ENCODE measurements at regions not wholly inside any gene's neighbourhood (a gene's known extent, or its start where the extent isn't known, plus 50 kb on each side); places are given as distances from the start of the nearest gene placed in this dataset.

DNA sequence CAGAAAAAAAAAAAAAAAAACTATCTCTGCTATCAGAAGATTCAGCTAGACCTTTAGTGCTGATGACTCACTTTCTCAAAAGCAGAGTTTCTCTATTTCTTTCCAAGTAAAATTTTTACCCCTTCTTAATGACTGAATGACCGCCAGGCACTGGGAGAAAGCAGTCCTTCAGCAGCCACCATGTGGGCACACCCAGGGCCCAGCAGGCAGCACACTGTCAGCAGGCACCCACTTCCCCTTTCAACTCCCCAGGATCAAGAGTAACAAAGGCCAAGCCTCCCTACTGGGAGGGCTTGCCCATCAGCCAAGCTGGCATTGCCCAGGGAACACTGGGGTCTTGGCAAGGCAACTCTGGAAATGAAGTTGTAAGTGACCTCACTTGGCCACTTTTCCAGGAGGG lies 201.9 kb upstream of the MAMLD1 start:
- H3K4me3 ChIP-seq: no peak overlapping the region
- no peaks in the 10 kb centered on the region for H3K36me3 ChIP-seq
- H3K27ac ChIP-seq: no peak overlapping the region
- no peak for DNase-seq (ENCODE audit: low spot score in 2 of 2)
- H3K4me1 ChIP-seq: no peaks in the 10 kb centered on the region
- TF ChIP-seq POLR2AphosphoS5 (IDR thresholded peaks at IDR 0.05) (no peak), CTCF (IDR thresholded peaks at IDR 0.05) (no peak)
- intact Hi-C loops (cut with DNase I; ENCODE audit: low total_unique reads): no loop called here
- no peaks in the 10 kb centered on the region for H3K9me3 ChIP-seq
- H3K27me3 ChIP-seq: peaks cover 0 to 29% of the 10 kb centered on the region in 2 donors

- TF ChIP-seq POLR2AphosphoS5 (IDR thresholded peaks at IDR 0.05): no peak
- TF ChIP-seq POLR2A (IDR thresholded peaks at IDR 0.05): no peak
- TF ChIP-seq CTCF (IDR thresholded peaks at IDR 0.05): no peak
- Histone ChIP-seq H3K27ac (no peak overlapping the region), H3K4me3 (no peak overlapping the region), H3K27me3 (peaks cover 0 to 29% of the 10 kb centered on the region in 2 donors), H3K9me3 (no peaks in the 10 kb centered on the region), H3K36me3 (no peaks in the 10 kb centered on the region), H3K4me1 (no peaks in the 10 kb centered on the region)
- DNase-seq (ENCODE audit: low spot score in 2 of 2): no peak
- intact Hi-C loops (cut with DNase I; ENCODE audit: low total_unique reads): no loop called here
Measured at GRCh38 chrX:150162141-150162540, 201.0 kb upstream of the MAMLD1 start.

GRCh38 chrX:150163221-150163930 lies 199.7 kb upstream of the MAMLD1 start:
- Histone ChIP-seq H3K9me3 (no peaks in the 10 kb centered on the region), H3K4me1 (no peaks in the 10 kb centered on the region), H3K4me3 (no peak overlapping the region), H3K27me3 (peaks cover 0 to 29% of the 10 kb centered on the region in 2 donors), H3K36me3 (no peaks in the 10 kb centered on the region), H3K27ac (no peak overlapping the region)
- DNase-seq (ENCODE audit: low spot score in 2 of 2): no peak
- intact Hi-C loops (cut with DNase I; ENCODE audit: low total_unique reads): no loop called here
- TF ChIP-seq POLR2AphosphoS5 (IDR thresholded peaks at IDR 0.05) (no peak), CTCF (IDR thresholded peaks at IDR 0.05) (no peak), POLR2A (IDR thresholded peaks at IDR 0.05) (no peak)

- Histone ChIP-seq H3K27me3 (peaks cover 0 to 29% of the 10 kb centered on the region in 2 donors), H3K27ac (no peak overlapping the region), H3K36me3 (no peaks in the 10 kb centered on the region), H3K9me3 (no peaks in the 10 kb centered on the region), H3K4me1 (no peaks in the 10 kb centered on the region), H3K4me3 (no peak overlapping the region)
- DNase-seq (ENCODE audit: low spot score in 2 of 2): no peak
- intact Hi-C loops (cut with DNase I; ENCODE audit: low total_unique reads): no loop called here
- no peak for TF ChIP-seq CTCF (IDR thresholded peaks at IDR 0.05)
- no peak for TF ChIP-seq POLR2AphosphoS5 (IDR thresholded peaks at IDR 0.05)
- no peak for TF ChIP-seq POLR2A (IDR thresholded peaks at IDR 0.05)
Measured at GRCh38 chrX:150163956-150164726, 199.0 kb upstream of the MAMLD1 start.

DNA sequence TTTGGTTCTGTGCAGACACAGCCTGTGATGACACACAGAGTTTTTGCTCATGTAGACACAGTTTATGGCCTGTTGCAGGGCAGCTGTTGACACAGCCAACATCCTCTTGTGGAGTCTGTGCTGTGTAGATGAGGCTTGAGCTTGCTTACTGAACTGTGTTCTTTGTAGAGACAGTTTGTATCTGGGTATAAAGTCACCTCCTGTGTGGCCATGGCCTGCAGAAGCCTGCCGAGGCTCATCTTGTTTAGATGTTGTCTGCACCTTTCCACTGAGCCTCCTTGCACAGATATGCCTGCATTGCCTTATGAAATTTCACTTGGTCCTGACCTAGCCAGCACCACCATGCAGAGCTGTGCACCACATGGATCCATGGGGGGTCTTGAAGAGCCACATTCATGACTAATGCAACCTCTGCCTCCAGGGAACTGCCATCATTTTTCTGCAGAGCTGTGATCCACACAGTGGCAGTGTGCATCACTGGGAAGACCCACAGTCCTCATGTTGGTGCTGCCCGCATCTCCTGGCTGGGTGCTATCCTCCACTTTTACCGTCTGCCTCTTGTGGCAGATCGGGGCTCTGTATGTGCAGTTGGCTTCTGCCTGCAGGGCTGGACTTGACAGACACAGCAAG lies 198.0 kb upstream of the MAMLD1 start:
- Histone ChIP-seq H3K4me3 (no peak overlapping the region), H3K9me3 (no peaks in the 10 kb centered on the region), H3K36me3 (no peaks in the 10 kb centered on the region), H3K27ac (no peak overlapping the region), H3K4me1 (no peaks in the 10 kb centered on the region), H3K27me3 (peaks cover 0 to 29% of the 10 kb centered on the region in 2 donors)
- no peak for DNase-seq (ENCODE audit: low spot score in 2 of 2)
- TF ChIP-seq CTCF (IDR thresholded peaks at IDR 0.05) (no peak), POLR2AphosphoS5 (IDR thresholded peaks at IDR 0.05) (no peak), POLR2A (IDR thresholded peaks at IDR 0.05) (no peak)
- intact Hi-C loops (cut with DNase I; ENCODE audit: low total_unique reads): no loop called here
